ENCODE measurements at regions not wholly inside any gene's neighbourhood (a gene's known extent, or its start where the extent isn't known, plus 50 kb on each side); places are given as distances from the start of the nearest gene placed in this dataset.
"Not testable (repeated sequence)": the region's sequence is repeated elsewhere in the genome, so short reads cannot be mapped to it uniquely, and the experiment has no call there.

DNA sequence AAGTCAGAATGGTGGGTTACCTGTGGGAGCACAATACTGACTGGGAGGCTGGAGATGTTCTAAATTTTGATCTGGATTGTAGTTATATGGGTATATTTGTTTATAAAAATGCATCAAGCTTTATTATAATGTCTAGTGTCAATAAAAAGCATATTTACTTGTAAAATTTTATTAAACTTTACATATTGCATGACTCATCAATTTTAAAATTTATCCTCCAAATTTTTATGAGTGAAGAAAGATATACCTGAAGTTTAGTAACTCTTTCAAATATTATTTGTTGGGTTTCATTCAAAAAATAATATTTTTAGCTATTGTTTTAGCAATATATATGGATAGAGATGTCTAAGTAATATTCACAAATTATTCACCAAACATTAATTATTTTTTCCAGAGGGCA is 103.0 kb downstream of the ANXA5 start:
- Histone ChIP-seq H3K9me3 (no peaks in the 10 kb centered on the region), H3K27ac (no peak overlapping the region), H3K4me1 (peaks cover 4% of the 10 kb centered on the region), H3K27me3 (no peaks in the 10 kb centered on the region), H3K36me3 (ENCODE audit: low read depth, missing control alignments) (no peaks in the 10 kb centered on the region), H3K4me3 (no peak overlapping the region)
- no peak for TF ChIP-seq POLR2A (IDR thresholded peaks at IDR 0.05)
- TF ChIP-seq, protein P1, sequence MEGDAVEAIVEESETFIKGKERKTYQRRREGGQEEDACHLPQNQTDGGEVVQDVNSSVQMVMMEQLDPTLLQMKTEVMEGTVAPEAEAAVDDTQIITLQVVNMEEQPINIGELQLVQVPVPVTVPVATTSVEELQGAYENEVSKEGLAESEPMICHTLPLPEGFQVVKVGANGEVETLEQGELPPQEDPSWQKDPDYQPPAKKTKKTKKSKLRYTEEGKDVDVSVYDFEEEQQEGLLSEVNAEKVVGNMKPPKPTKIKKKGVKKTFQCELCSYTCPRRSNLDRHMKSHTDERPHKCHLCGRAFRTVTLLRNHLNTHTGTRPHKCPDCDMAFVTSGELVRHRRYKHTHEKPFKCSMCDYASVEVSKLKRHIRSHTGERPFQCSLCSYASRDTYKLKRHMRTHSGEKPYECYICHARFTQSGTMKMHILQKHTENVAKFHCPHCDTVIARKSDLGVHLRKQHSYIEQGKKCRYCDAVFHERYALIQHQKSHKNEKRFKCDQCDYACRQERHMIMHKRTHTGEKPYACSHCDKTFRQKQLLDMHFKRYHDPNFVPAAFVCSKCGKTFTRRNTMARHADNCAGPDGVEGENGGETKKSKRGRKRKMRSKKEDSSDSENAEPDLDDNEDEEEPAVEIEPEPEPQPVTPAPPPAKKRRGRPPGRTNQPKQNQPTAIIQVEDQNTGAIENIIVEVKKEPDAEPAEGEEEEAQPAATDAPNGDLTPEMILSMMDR (IDR thresholded peaks at IDR 0.05) = no peak
- no peak for DNase-seq
- intact Hi-C loops (cut with DNase I; ENCODE audit: low total_unique reads) = no loop called here

DNA sequence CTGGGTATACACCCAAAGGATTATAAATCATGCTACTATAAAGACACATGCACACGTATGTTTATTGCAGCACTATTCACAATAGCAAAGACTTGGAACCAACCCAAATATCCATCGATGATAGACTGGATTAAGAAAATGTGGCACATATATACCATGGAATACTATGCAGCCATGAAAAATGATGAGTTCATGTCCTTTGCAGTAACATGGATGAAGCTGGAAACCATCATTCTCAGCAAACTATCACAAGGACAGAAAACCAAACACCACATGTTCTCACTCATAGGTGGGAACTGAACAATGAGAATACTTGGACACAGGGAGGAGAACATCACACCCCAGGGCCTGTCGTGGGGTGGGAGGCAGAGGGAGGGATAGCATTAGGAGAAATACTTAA is 104.5 kb downstream of the ANXA5 start:
- 61 to 67% methylated on average over 3 of the region's 3 CpGs for WGBS, 2 donors
- not testable (repeated sequence) for H3K4me1 ChIP-seq

DNA sequence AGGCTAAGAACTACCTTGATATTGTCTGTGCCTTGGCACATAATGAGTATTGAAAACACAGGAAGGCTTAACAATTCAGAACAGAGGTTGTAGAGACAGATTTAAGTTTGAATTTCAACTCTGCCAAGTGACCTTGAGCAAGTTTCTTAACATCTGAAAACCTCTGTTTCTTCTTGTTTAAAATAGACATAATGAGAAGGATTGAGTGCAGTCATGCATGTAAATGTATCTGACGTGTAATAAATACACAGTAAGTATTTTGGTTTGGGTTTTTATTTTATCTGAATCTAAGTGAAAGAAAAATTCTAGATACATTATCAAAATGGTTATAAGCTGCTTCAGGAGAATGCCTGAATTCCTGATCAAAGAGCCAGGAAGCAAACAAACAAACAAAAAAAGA is 111.9 kb downstream of the ANXA5 start:
- Histone ChIP-seq H3K4me1 (peaks cover 4% of the 10 kb centered on the region), H3K4me3 (no peak overlapping the region), H3K27ac (no peak overlapping the region), H3K27me3 (no peaks in the 10 kb centered on the region), H3K36me3 (ENCODE audit: low read depth, missing control alignments) (no peaks in the 10 kb centered on the region), H3K9me3 (no peaks in the 10 kb centered on the region)
- intact Hi-C loops (cut with DNase I; ENCODE audit: low total_unique reads) = no loop called here
- DNase-seq = no peak
- TF ChIP-seq POLR2A (IDR thresholded peaks at IDR 0.05) = no peak
- TF ChIP-seq, protein P1 (IDR thresholded peaks at IDR 0.05) = no peak
- 65% methylated on average over 1 of the region's 1 CpG for WGBS, 2 donors

More for the DNA sequence above, 104.5 kb downstream of the ANXA5 start:
- intact Hi-C loops (cut with DNase I; ENCODE audit: low total_unique reads); H3K4me3 ChIP-seq; DNase-seq; H3K36me3 ChIP-seq (ENCODE audit: low read depth, missing control alignments); H3K27me3 ChIP-seq; H3K27ac ChIP-seq; H3K9me3 ChIP-seq: not testable (repeated sequence)

DNA sequence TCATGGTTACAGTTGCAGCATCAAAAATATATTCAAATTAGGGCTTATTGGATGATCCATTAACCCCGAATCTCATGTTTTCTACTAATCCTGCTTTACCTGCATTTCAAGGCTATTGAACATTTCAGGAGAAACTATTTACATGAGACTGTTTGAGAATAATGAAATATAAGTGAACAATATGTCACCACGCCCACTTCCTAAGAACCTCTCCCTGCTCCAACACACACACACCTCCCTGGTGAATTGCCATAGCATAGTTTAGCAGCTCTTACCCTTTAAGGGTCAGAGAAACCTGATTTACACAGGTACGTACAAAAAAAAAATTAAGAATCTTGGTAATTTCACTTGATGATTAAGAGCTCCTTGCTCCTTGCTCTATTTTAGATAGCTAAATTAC is 113.4 kb downstream of the ANXA5 start:
- WGBS, 2 donors = 90 to 94% methylated on average over 3 of the region's 3 CpGs
- no peak for DNase-seq
- intact Hi-C loops (cut with DNase I; ENCODE audit: low total_unique reads) = no loop called here
- H3K9me3 ChIP-seq = no peaks in the 10 kb centered on the region
- no peak for TF ChIP-seq POLR2A (IDR thresholded peaks at IDR 0.05)
- TF ChIP-seq, protein P1 (IDR thresholded peaks at IDR 0.05) = no peak
- H3K27ac ChIP-seq = no peak overlapping the region
- no peak overlapping the region for H3K4me3 ChIP-seq
- H3K36me3 ChIP-seq (ENCODE audit: low read depth, missing control alignments) = no peaks in the 10 kb centered on the region
- H3K4me1 ChIP-seq = peaks cover 4% of the 10 kb centered on the region
- H3K27me3 ChIP-seq = no peaks in the 10 kb centered on the region

DNA sequence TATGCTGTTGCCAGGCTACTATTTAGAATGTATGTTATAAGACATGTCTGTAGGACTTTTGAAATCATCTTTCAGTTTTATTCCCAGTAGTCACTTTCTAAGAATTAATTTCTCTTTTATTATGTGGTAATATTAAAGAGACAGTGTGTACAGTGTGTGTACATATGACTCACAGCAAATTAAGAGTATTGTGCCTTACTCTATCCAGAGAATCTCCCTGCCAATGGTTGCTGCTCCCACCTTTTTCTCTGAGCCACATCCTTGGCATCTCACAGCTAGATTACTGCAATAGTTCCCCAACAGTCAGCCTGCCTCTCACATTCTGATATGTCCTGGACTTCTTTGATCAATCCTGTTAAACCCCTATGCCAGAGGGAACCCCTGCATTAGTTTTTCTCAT is 114.5 kb downstream of the ANXA5 start:
- Histone ChIP-seq H3K9me3 (no peaks in the 10 kb centered on the region), H3K36me3 (ENCODE audit: low read depth, missing control alignments) (no peaks in the 10 kb centered on the region), H3K27ac (no peak overlapping the region), H3K27me3 (no peaks in the 10 kb centered on the region), H3K4me1 (peaks cover 4% of the 10 kb centered on the region), H3K4me3 (no peak overlapping the region)
- DNase-seq = no peak
- TF ChIP-seq POLR2A (IDR thresholded peaks at IDR 0.05) = no peak
- intact Hi-C loops (cut with DNase I; ENCODE audit: low total_unique reads) = no loop called here

DNA sequence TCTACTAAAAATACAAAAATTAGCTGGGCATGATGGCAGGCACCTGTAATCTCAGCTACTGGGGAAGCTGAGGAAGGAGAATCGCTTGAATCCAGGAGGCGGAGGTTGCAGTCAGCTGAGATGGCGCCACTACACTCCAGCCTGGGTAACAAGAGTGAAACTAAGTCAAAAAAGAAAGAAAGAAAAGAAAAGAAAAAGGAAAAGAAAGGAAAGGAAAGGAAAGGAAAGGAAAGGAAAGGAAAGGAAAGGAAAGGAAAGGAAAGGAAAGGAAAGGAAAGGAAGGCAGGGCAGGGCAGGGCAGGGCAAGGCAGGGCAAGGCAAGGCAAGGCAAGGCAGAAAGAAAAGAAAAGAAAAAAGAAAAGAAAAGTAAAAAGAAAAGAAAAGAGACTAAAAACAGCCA is 121.4 kb downstream of the ANXA5 start:
- H3K4me3 ChIP-seq; H3K27ac ChIP-seq; intact Hi-C loops (cut with DNase I; ENCODE audit: low total_unique reads); H3K4me1 ChIP-seq; H3K27me3 ChIP-seq; DNase-seq; H3K9me3 ChIP-seq; H3K36me3 ChIP-seq (ENCODE audit: low read depth, missing control alignments): not testable (repeated sequence)
- WGBS, 2 donors = 95 to 100% methylated on average over 3 of the region's 3 CpGs

Measured in testis (tissue), 2 donors.